ENCODE measurements at regions not wholly inside any gene's neighbourhood (a gene's known extent, or its start where the extent isn't known, plus 50 kb on each side); places are given as distances from the start of the nearest gene placed in this dataset.

DNA sequence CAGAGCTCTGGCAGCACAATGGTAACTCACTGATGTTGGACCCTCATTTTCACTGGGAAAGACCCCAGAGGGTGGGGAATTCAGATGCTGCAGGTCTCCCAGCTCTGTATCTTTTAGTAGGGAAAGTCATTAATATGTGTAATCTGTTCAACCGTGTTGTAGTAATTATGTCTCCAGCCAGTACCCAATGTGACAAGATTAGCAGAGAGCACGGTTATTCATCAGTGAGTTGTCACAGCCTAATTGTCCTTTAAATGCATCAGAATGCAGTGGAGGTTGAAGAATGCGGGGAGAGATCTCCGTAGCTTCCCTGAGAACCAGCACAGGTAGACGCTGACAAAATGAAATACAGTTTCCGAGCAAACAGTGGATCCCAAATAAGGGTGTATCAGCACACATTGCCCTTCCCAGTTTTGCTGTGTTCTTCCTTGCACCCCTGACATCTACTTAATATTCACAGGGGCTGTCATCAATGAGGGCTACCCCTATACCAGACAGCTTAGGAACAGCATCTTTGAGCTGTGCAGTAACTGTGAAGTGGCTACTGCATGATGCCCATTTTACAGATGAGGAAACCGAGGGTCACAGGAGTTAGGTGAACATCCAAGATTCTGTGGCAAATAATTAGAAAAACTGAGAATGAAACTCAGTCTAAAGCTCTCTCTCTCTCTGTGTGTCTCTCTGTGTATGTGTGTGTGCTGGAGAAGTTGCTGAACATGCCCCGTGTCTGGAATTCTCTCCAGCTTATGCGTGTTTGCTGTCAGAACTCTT, 430.4 kb upstream of the HS6ST1 start:
- Histone ChIP-seq H3K4me1 (peaks cover 0 to 5% (median 0%) of the 10 kb centered on the region in 4 donors), H3K36me3 (no peaks in the 10 kb centered on the region), H3K9me3 (no peaks in the 10 kb centered on the region), H3K27ac (no peak overlapping the region), H3K4me3 (no peak overlapping the region), H3K27me3 (no peaks in the 10 kb centered on the region)
- DNase-seq (ENCODE audit: low spot score in 2 of 2): no peak
- WGBS, 2 donors: 91 to 96% methylated on average over 9 of the region's 9 CpGs
- TF ChIP-seq, protein P1, sequence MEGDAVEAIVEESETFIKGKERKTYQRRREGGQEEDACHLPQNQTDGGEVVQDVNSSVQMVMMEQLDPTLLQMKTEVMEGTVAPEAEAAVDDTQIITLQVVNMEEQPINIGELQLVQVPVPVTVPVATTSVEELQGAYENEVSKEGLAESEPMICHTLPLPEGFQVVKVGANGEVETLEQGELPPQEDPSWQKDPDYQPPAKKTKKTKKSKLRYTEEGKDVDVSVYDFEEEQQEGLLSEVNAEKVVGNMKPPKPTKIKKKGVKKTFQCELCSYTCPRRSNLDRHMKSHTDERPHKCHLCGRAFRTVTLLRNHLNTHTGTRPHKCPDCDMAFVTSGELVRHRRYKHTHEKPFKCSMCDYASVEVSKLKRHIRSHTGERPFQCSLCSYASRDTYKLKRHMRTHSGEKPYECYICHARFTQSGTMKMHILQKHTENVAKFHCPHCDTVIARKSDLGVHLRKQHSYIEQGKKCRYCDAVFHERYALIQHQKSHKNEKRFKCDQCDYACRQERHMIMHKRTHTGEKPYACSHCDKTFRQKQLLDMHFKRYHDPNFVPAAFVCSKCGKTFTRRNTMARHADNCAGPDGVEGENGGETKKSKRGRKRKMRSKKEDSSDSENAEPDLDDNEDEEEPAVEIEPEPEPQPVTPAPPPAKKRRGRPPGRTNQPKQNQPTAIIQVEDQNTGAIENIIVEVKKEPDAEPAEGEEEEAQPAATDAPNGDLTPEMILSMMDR (IDR thresholded peaks at IDR 0.05): no peak
- TF ChIP-seq EP300 (IDR thresholded peaks at IDR 0.05) (no peak), POLR2A (IDR thresholded peaks at IDR 0.05) (no peak)

DNA sequence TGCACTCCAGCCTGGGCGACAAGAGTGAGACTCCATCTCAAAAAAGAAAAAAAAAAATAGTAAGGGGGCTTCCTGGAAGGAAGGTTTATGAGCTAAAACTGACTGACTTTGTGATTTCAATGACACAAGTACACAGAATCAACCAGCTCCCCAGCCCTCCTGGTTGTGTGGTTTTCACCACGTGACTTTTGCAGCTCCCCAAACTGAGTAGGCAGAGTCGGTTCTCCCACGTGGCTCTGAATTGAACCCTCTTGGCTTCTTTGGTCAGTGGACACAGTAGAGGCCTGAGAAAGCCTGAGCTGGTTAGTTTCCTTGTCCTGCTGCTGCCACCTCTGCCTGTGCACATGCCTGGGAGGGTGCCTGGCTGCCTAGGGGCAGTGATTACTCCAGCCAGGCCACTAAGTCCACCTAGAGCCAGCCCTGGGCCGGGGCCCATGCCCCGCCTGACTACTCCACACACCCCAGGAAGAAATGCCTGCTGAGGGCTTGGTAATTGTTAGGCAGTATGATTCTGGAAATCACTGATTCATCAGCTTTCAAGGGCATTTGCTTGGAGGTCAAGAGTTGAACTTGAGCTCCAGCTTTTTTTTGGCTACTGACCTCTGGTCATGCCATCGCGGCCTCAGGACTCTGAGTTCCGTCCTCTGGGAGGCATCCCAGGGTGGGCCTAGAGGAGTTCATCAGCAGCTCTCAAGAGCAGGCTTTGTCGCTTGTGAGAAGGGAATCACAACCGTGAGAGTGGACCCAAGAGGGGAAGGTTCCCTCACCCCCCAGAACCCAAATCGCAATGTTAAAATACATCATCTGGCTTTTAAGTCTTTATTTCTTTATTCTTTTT, 431.9 kb upstream of the HS6ST1 start:
- H3K4me1 ChIP-seq: peaks cover 0 to 5% (median 0%) of the 10 kb centered on the region in 4 donors
- DNase-seq (ENCODE audit: low spot score in 2 of 2): no peak
- no peaks in the 10 kb centered on the region for H3K36me3 ChIP-seq
- H3K27ac ChIP-seq: no peak overlapping the region
- no peaks in the 10 kb centered on the region for H3K9me3 ChIP-seq
- TF ChIP-seq POLR2A (IDR thresholded peaks at IDR 0.05): no peak
- 59 to 76% methylated on average over 10 to 12 of the region's 12 CpGs for WGBS, 2 donors
- no peaks in the 10 kb centered on the region for H3K27me3 ChIP-seq
- H3K4me3 ChIP-seq: no peak overlapping the region

DNA sequence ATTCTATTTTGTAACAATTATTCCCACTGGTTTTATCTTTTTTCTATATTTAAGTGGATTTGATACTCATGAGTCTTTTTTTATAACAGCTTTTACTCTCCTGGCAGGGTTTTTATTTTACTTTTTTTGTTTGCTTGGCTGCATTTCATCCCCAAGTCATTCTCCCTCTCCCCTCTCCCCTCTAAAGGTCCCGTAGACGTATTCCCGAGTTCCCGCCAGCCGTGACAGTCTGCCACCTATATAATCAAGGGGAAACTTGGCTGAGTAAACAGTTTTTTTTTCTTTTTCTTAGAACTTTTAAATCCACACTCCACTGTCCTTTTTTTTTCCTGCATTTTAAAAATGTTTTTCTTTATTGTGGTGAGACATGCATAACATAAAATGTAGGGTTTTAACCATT, 433.1 kb upstream of the HS6ST1 start:
- Histone ChIP-seq H3K4me3 (no peak overlapping the region), H3K9me3 (no peaks in the 10 kb centered on the region), H3K36me3 (no peaks in the 10 kb centered on the region), H3K27ac (no peak overlapping the region), H3K4me1 (peaks cover 0 to 5% (median 0%) of the 10 kb centered on the region in 4 donors), H3K27me3 (no peaks in the 10 kb centered on the region)
- 48 to 66% methylated on average over 5 of the region's 5 CpGs for WGBS, 2 donors
- no peak for DNase-seq (ENCODE audit: low spot score in 2 of 2)
- TF ChIP-seq, protein P1 (IDR thresholded peaks at IDR 0.05): no peak

DNA sequence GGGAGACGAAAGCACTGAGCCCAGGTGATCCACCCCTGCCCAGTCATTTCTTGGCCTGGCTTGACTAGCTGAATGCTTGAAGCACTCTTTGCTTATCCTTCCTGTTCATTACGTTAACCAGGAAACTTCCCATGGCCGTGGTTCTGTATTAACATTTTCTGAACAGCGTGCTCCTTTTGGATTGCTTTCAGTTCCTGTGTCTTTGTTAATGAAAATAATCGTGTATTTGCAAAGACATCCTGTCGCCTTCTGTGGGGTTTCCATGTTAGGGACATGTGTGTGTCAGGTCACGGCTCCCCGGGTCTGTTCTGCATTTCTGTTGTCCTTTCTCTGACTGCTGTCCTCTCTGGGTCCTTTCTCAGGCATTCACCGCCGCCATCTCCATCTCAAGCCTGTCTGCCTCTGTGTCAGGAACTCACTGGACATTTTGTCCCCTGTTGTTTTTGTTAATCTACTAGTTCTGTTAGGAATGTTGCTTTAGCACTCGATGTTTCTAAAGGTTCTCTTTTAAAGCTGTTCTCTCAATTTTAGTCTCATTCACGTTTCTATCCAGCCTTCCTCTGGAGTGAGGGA, 434.1 kb upstream of the HS6ST1 start:
- no peak for TF ChIP-seq EP300 (IDR thresholded peaks at IDR 0.05)
- TF ChIP-seq, protein P1 (IDR thresholded peaks at IDR 0.05): no peak
- no peak for TF ChIP-seq POLR2A (IDR thresholded peaks at IDR 0.05)
- no peaks in the 10 kb centered on the region for H3K9me3 ChIP-seq
- H3K27me3 ChIP-seq: no peaks in the 10 kb centered on the region
- no peak for DNase-seq (ENCODE audit: low spot score in 2 of 2)
- no peaks in the 10 kb centered on the region for H3K36me3 ChIP-seq
- 72% methylated on average over 12 of the region's 12 CpGs for WGBS, 2 donors
- peaks cover 0 to 5% (median 0%) of the 10 kb centered on the region in 4 donors for H3K4me1 ChIP-seq
- no peak overlapping the region for H3K4me3 ChIP-seq
- no peak overlapping the region for H3K27ac ChIP-seq

GRCh38 chr2:128753321-128753720, 434.7 kb upstream of the HS6ST1 start:
- WGBS, 2 donors: 59 to 68% methylated on average over 7 of the region's 7 CpGs

More at GRCh38 chr2:128753321-128753720, 434.7 kb upstream of the HS6ST1 start:
- H3K27me3 ChIP-seq: no peaks in the 10 kb centered on the region
- TF ChIP-seq, protein P1 (IDR thresholded peaks at IDR 0.05): no peak
- TF ChIP-seq POLR2A (IDR thresholded peaks at IDR 0.05): no peak
- TF ChIP-seq EP300 (IDR thresholded peaks at IDR 0.05): no peak
- H3K36me3 ChIP-seq: no peaks in the 10 kb centered on the region
- no peak for DNase-seq (ENCODE audit: low spot score in 2 of 2)
- no peaks in the 10 kb centered on the region for H3K9me3 ChIP-seq
- peaks cover 0 to 5% (median 0%) of the 10 kb centered on the region in 4 donors for H3K4me1 ChIP-seq
- no peak overlapping the region for H3K27ac ChIP-seq
- H3K4me3 ChIP-seq: no peak overlapping the region
